ENCODE measurements at regions not wholly inside any gene's neighbourhood (a gene's known extent, or its start where the extent isn't known, plus 50 kb on each side); places are given as distances from the start of the nearest gene placed in this dataset.

DNA sequence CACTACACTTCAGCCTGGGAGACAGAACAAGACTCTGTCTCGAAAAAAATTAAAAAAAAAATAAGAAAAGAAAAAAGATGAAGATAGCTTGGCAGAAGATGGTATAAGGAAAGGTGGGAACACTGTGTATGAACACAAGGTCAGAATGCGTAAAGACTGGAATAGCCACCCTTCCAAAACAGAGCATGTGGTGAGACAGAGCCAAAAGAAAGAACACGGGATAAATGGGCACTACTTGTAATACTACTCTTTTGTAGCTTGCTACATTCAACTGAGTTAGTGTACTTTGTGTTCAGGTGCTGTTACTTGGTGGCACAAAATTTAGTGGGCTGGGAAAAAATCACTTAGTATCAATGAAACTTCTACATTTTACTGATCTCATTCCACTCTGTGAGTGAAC is 628.6 kb upstream of the KIRREL3 start:
- 80% methylated on average over 3 of the region's 3 CpGs for WGBS

GRCh38 chr11:127628458-127628785 is 627.9 kb upstream of the KIRREL3 start:
- DNase-seq (ENCODE audit: low spot score in 2 of 2): no peak
- TF ChIP-seq POLR2A (IDR thresholded peaks at IDR 0.05): no peak
- no peak for TF ChIP-seq EP300 (IDR thresholded peaks at IDR 0.05)
- TF ChIP-seq, protein P1, sequence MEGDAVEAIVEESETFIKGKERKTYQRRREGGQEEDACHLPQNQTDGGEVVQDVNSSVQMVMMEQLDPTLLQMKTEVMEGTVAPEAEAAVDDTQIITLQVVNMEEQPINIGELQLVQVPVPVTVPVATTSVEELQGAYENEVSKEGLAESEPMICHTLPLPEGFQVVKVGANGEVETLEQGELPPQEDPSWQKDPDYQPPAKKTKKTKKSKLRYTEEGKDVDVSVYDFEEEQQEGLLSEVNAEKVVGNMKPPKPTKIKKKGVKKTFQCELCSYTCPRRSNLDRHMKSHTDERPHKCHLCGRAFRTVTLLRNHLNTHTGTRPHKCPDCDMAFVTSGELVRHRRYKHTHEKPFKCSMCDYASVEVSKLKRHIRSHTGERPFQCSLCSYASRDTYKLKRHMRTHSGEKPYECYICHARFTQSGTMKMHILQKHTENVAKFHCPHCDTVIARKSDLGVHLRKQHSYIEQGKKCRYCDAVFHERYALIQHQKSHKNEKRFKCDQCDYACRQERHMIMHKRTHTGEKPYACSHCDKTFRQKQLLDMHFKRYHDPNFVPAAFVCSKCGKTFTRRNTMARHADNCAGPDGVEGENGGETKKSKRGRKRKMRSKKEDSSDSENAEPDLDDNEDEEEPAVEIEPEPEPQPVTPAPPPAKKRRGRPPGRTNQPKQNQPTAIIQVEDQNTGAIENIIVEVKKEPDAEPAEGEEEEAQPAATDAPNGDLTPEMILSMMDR (IDR thresholded peaks at IDR 0.05): no peak
- TF ChIP-seq POLR2AphosphoS5 (IDR thresholded peaks at IDR 0.05): no peak
- Histone ChIP-seq H3K27ac (no peak overlapping the region), H3K4me1 (no peaks in the 10 kb centered on the region), H3K4me3 (no peak overlapping the region), H3K27me3 (no peaks in the 10 kb centered on the region), H3K9me3 (no peaks in the 10 kb centered on the region), H3K36me3 (no peaks in the 10 kb centered on the region)
- WGBS: 84% methylated on average over 5 of the region's 5 CpGs

More for the DNA sequence above, 628.6 kb upstream of the KIRREL3 start:
- no peaks in the 10 kb centered on the region for H3K27me3 ChIP-seq
- H3K4me1 ChIP-seq: no peaks in the 10 kb centered on the region
- H3K4me3 ChIP-seq: no peak overlapping the region
- TF ChIP-seq, protein P1 (IDR thresholded peaks at IDR 0.05): no peak
- TF ChIP-seq POLR2AphosphoS5 (IDR thresholded peaks at IDR 0.05) (no peak), EP300 (IDR thresholded peaks at IDR 0.05) (no peak), POLR2A (IDR thresholded peaks at IDR 0.05) (no peak)
- H3K9me3 ChIP-seq: no peaks in the 10 kb centered on the region
- H3K36me3 ChIP-seq: no peaks in the 10 kb centered on the region
- H3K27ac ChIP-seq: no peak overlapping the region
- no peak for DNase-seq (ENCODE audit: low spot score in 2 of 2)

DNA sequence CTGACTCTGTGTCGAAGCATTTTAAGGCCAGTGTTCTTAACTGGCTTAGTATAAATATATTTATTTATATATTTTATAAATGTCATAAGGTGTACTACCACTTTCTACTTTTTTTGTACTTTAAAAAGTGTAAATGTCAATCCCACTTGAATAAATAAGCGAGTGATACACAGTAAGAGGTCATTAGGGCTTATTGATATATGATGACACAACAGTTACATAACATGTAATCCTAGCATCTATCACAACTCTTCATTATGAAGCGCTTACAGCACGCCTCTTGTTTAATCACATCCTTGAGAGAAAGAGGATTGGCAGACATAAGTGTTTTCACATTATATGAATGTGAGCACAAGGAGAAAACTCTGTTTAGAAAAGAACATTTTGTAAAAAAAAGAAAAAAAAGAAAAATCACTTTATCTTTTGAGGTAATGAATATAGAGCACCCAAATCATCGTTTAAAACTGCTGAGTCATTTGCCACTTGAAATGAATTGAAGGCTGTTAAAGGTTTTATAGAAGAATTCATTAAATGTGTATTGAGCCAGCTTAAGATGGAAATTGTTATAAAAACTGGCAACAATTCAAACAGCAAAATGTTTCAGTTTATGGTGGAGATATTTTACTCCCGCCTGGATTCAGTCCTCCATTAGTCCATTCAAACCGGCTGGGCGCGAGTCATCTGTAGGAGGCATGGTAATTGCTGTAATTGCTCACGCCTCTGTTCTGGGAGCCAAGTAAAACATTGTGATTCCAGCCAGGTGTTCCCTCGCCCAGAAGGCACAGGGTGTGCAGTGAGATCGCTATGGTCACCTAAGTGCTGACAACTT is 627.3 kb upstream of the KIRREL3 start:
- no peaks in the 10 kb centered on the region for H3K4me1 ChIP-seq
- WGBS: 39% methylated on average over 12 of the region's 12 CpGs
- H3K27me3 ChIP-seq: no peaks in the 10 kb centered on the region
- no peak overlapping the region for H3K27ac ChIP-seq
- H3K9me3 ChIP-seq: no peaks in the 10 kb centered on the region
- H3K36me3 ChIP-seq: no peaks in the 10 kb centered on the region
- no peak for DNase-seq (ENCODE audit: low spot score in 2 of 2)
- TF ChIP-seq, protein P1 (IDR thresholded peaks at IDR 0.05): no peak
- TF ChIP-seq EP300 (IDR thresholded peaks at IDR 0.05) (no peak), POLR2AphosphoS5 (IDR thresholded peaks at IDR 0.05) (no peak), POLR2A (IDR thresholded peaks at IDR 0.05) (no peak)
- no peak overlapping the region for H3K4me3 ChIP-seq

DNA sequence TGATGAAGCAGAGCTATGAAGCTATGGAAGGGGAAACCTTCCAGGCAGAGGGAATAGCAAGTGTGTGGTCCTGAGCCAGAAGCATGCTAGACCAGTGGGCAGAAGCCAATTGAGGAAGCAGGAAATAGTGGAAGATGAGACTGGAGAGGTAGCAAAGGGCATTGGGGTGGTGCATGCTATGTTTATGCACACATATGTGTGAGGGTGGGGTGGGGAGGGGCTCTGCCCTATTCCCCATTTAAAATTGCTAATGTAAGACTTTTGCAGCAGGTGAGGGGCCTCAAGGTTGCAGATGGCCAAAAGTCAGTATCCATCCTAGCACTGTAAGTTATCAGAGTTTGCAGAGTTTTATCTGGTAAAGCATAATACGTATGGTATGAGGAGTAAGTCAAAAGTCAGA is 626.6 kb upstream of the KIRREL3 start:
- WGBS: 83% methylated on average over 1 of the region's 1 CpG
- DNase-seq (ENCODE audit: low spot score in 2 of 2): no peak
- no peaks in the 10 kb centered on the region for H3K27me3 ChIP-seq
- no peak overlapping the region for H3K4me3 ChIP-seq
- H3K27ac ChIP-seq: no peak overlapping the region
- no peaks in the 10 kb centered on the region for H3K4me1 ChIP-seq
- no peaks in the 10 kb centered on the region for H3K9me3 ChIP-seq
- TF ChIP-seq EP300 (IDR thresholded peaks at IDR 0.05): no peak
- TF ChIP-seq POLR2AphosphoS5 (IDR thresholded peaks at IDR 0.05): no peak
- TF ChIP-seq POLR2A (IDR thresholded peaks at IDR 0.05): no peak
- TF ChIP-seq, protein P1 (IDR thresholded peaks at IDR 0.05): no peak
- no peaks in the 10 kb centered on the region for H3K36me3 ChIP-seq

- no peaks in the 10 kb centered on the region for H3K4me1 ChIP-seq
- WGBS: 45% methylated on average over 3 of the region's 3 CpGs
- no peak for DNase-seq (ENCODE audit: low spot score in 2 of 2)
These were observed 624.8 kb upstream of the KIRREL3 start for GRCh38 chr11:127625402-127625801.

More at GRCh38 chr11:127625402-127625801, 624.8 kb upstream of the KIRREL3 start:
- H3K27ac ChIP-seq: no peak overlapping the region
- no peak for TF ChIP-seq POLR2A (IDR thresholded peaks at IDR 0.05)
- no peak for TF ChIP-seq EP300 (IDR thresholded peaks at IDR 0.05)
- no peak for TF ChIP-seq POLR2AphosphoS5 (IDR thresholded peaks at IDR 0.05)
- TF ChIP-seq, protein P1 (IDR thresholded peaks at IDR 0.05): no peak
- H3K9me3 ChIP-seq: no peaks in the 10 kb centered on the region
- no peaks in the 10 kb centered on the region for H3K27me3 ChIP-seq
- H3K4me3 ChIP-seq: no peak overlapping the region
- no peaks in the 10 kb centered on the region for H3K36me3 ChIP-seq

All from suprapubic skin (tissue), 4 donors.